ENCODE measurements at regions not wholly inside any gene's neighbourhood (a gene's known extent, or its start where the extent isn't known, plus 50 kb on each side); places are given as distances from the start of the nearest gene placed in this dataset.

DNA sequence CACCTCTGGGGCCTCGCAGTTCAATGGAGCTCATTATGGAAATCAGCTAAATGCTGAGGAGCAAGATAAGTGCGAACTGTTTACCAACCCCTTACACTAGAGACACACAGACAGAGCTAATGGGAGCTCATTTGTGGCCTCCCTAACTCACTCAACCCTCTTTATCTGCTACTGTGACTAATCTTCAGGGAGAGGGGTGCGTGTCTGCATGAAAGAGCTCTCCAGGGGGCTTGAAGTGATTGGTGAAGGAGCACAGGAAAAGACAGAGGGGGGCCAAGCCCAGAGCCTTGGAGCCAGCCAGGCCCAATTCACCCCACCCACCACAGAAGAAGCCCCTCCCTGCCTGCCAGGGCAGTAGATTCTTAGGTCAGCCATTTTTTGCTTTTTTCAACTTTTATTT, 466.8 kb upstream of the BRINP1 start (continued):
- TF ChIP-seq ZFP37 (tag by site-specific recombination; IDR thresholded peaks at IDR 0.05), result no peak
- no peak for TF ChIP-seq ZNF174 (tag by site-specific recombination; IDR thresholded peaks at IDR 0.05)

- no peaks in the 10 kb centered on the region for H3K9me3 ChIP-seq (ENCODE audit: control insufficient read depth, insufficient read depth, low read depth, low read length)
- no peak overlapping the region for H3K4me3 ChIP-seq (ENCODE audit: low read depth, low read length)
- H3K27ac ChIP-seq (ENCODE audit: extremely low read depth, low read depth, low read length), result no peak overlapping the region
- H3K4me1 ChIP-seq (ENCODE audit: control insufficient read depth, insufficient read depth, low read length), result no peaks in the 10 kb centered on the region
- no peak for TF ChIP-seq OVOL3 (tag by site-specific recombination; IDR thresholded peaks at IDR 0.05)
- no peak for TF ChIP-seq ZNF10 (tag by site-specific recombination; IDR thresholded peaks at IDR 0.05)
- TF ChIP-seq ZNF664 (tag by site-specific recombination; IDR thresholded peaks at IDR 0.05), result no peak
- TF ChIP-seq KLF1 (tag by site-specific recombination; IDR thresholded peaks at IDR 0.05), result no peak
- no peak for TF ChIP-seq ZNF558 (tag by site-specific recombination; IDR thresholded peaks at IDR 0.05)
- no peak for TF ChIP-seq SETDB1 (IDR thresholded peaks at IDR 0.05; ENCODE audit: insufficient read length, low read length)
- no peak for TF ChIP-seq ZNF626 (tag by site-specific recombination; IDR thresholded peaks at IDR 0.05)
- no peak for TF ChIP-seq GLIS2 (tag by site-specific recombination; IDR thresholded peaks at IDR 0.05)
- no peak for TF ChIP-seq ZNF423 (tag by site-specific recombination; IDR thresholded peaks at IDR 0.05)
- TF ChIP-seq ZNF658 (tag by site-specific recombination; IDR thresholded peaks at IDR 0.05), result no peak
- TF ChIP-seq ZNF843 (tag by site-specific recombination; IDR thresholded peaks at IDR 0.05), result no peak
- TF ChIP-seq, protein P1, sequence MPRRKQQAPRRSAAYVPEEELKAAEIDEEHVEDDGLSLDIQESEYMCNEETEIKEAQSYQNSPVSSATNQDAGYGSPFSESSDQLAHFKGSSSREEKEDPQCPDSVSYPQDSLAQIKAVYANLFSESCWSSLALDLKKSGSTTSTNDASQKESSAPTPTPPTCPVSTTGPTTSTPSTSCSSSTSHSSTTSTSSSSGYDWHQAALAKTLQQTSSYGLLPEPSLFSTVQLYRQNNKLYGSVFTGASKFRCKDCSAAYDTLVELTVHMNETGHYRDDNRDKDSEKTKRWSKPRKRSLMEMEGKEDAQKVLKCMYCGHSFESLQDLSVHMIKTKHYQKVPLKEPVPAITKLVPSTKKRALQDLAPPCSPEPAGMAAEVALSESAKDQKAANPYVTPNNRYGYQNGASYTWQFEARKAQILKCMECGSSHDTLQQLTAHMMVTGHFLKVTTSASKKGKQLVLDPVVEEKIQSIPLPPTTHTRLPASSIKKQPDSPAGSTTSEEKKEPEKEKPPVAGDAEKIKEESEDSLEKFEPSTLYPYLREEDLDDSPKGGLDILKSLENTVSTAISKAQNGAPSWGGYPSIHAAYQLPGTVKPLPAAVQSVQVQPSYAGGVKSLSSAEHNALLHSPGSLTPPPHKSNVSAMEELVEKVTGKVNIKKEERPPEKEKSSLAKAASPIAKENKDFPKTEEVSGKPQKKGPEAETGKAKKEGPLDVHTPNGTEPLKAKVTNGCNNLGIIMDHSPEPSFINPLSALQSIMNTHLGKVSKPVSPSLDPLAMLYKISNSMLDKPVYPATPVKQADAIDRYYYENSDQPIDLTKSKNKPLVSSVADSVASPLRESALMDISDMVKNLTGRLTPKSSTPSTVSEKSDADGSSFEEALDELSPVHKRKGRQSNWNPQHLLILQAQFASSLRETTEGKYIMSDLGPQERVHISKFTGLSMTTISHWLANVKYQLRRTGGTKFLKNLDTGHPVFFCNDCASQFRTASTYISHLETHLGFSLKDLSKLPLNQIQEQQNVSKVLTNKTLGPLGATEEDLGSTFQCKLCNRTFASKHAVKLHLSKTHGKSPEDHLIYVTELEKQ (tag by site-specific recombination; IDR thresholded peaks at IDR 0.05; ENCODE audit: borderline replicate concordance), result no peak
- no peak for TF ChIP-seq ZNF473 (tag by site-specific recombination; IDR thresholded peaks at IDR 0.05)
- TF ChIP-seq BCL11B (tag by site-specific recombination; IDR thresholded peaks at IDR 0.05; ENCODE audit: low read depth), result no peak
- TF ChIP-seq, protein P2, sequence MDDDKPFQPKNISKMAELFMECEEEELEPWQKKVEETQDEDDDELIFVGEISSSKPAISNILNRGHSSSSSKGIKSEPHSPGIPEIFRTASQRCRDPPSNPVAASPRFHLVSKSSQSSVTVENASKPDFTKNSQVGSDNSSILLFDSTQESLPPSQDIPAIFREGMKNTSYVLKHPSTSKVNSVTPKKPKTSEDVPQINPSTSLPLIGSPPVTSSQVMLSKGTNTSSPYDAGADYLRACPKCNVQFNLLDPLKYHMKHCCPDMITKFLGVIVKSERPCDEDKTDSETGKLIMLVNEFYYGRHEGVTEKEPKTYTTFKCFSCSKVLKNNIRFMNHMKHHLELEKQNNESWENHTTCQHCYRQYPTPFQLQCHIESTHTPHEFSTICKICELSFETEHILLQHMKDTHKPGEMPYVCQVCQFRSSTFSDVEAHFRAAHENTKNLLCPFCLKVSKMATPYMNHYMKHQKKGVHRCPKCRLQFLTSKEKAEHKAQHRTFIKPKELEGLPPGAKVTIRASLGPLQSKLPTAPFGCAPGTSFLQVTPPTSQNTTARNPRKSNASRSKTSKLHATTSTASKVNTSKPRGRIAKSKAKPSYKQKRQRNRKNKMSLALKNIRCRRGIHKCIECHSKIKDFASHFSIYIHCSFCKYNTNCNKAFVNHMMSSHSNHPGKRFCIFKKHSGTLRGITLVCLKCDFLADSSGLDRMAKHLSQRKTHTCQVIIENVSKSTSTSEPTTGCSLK (tag by site-specific recombination; IDR thresholded peaks at IDR 0.05), result no peak
- TF ChIP-seq, protein P3, sequence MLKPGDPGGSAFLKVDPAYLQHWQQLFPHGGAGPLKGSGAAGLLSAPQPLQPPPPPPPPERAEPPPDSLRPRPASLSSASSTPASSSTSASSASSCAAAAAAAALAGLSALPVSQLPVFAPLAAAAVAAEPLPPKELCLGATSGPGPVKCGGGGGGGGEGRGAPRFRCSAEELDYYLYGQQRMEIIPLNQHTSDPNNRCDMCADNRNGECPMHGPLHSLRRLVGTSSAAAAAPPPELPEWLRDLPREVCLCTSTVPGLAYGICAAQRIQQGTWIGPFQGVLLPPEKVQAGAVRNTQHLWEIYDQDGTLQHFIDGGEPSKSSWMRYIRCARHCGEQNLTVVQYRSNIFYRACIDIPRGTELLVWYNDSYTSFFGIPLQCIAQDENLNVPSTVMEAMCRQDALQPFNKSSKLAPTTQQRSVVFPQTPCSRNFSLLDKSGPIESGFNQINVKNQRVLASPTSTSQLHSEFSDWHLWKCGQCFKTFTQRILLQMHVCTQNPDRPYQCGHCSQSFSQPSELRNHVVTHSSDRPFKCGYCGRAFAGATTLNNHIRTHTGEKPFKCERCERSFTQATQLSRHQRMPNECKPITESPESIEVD (tag by site-specific recombination; IDR thresholded peaks at IDR 0.05), result no peak
- POLR2A ChIA-PET, result no interaction called here
- CTCF ChIA-PET, result interaction anchor here (0.9 kb wide), 1 partner anchor 10 kb away, joined by 3 read pairs; no protein-coding TSS in a partner anchor
- no peaks in the 10 kb centered on the region for H3K36me3 ChIP-seq (ENCODE audit: control insufficient read depth in 2 of 2, insufficient read depth in 1 of 2, low read length in 2 of 2)
Observed at GRCh38 chr9:119834064-119834620, 464.9 kb upstream of the BRINP1 start.

Measured in HEK293 (cell line).